Fibroblast of lung (primary cell): ENCODE measurements at regions not wholly inside any gene's neighbourhood (a gene's known extent, or its start where the extent isn't known, plus 50 kb on each side); places are given as distances from the start of the nearest gene placed in this dataset.

Experiments
- CTCF ChIP-seq, 2 donors: IDR thresholded peaks in 1 of 2; conservative IDR thresholded peaks in 1 of 2; 1 replicate in 1 of 2; 2 replicates in 1 of 2; pipeline ENCODE4 v1.5.1; 2011 to 2012; ENCODE audit warnings: low read length in 2 of 2, control low read depth in 1 of 2, inconsistent platforms in 1 of 2, low read depth in 1 of 2, mild to moderate bottlenecking in 1 of 2
- EZH2 ChIP-seq: IDR thresholded peaks from 2 replicates; pipeline ENCODE4 v1.5.1; 2012; ENCODE audit warnings: low read length, control low read depth, mild to moderate bottlenecking; ENCODE audit errors: missing control alignments

- TF ChIP-seq CTCF (conservative IDR thresholded peaks at IDR 0.05 in 1 of 2, IDR thresholded peaks at IDR 0.05 in 1 of 2; ENCODE audit: low read depth in 1 of 2, low read length in 2 of 2), result no peak
- no peak for TF ChIP-seq EZH2
These were observed 644.2 kb downstream of the NOVA1 start for GRCh38 chr14:25953532-25954139.
